NK-92 treated with Interleukin-12 subunit alpha and Interleukin-12 subunit beta, amount 100 ng/mL, for 24 hours (cell line): ENCODE measurements at regions not wholly inside any gene's neighbourhood (a gene's known extent, or its start where the extent isn't known, plus 50 kb on each side); places are given as distances from the start of the nearest gene placed in this dataset.
"Not testable (repeated sequence)": the region's sequence is repeated elsewhere in the genome, so short reads cannot be mapped to it uniquely, and the experiment has no call there.

Experiments used
- DNase-seq: peaks from one replicate; lab custom pipeline; 2025; lab: John Stamatoyannopoulos, UW

- no peak for DNase-seq
These were observed 155.1 kb upstream of the FSHR start for GRCh38 chr2:49309461-49309860.

- no peak for DNase-seq
These were observed 152.6 kb upstream of the FSHR start for GRCh38 chr2:49306925-49307324.

GRCh38 chr2:49298693-49299092 is 144.4 kb upstream of the FSHR start:
- DNase-seq = not testable (repeated sequence)

- no peak for DNase-seq
These were observed 143.9 kb upstream of the FSHR start for GRCh38 chr2:49298230-49298629.

GRCh38 chr2:49296107-49296867 is 142.0 kb upstream of the FSHR start:
- no peak for DNase-seq

GRCh38 chr2:49294225-49294624 is 139.9 kb upstream of the FSHR start:
- no peak for DNase-seq

GRCh38 chr2:49291619-49292018 is 137.3 kb upstream of the FSHR start:
- DNase-seq = no peak

GRCh38 chr2:49289711-49290110 is 135.4 kb upstream of the FSHR start:
- no peak for DNase-seq

GRCh38 chr2:49288902-49289700 is 134.8 kb upstream of the FSHR start:
- no peak for DNase-seq

- no peak for DNase-seq
These were observed 133.9 kb upstream of the FSHR start for GRCh38 chr2:49288113-49288705.

- no peak for DNase-seq
These were observed 132.4 kb upstream of the FSHR start for GRCh38 chr2:49286726-49287125.

- no peak for DNase-seq
These were observed 131.7 kb upstream of the FSHR start for GRCh38 chr2:49286045-49286444.

- no peak for DNase-seq
These were observed 124.2 kb upstream of the FSHR start for GRCh38 chr2:49278561-49278960.

- DNase-seq = no peak
These were observed 123.8 kb upstream of the FSHR start for GRCh38 chr2:49278141-49278540.

- no peak for DNase-seq
These were observed 116.8 kb upstream of the FSHR start for GRCh38 chr2:49271060-49271606.

- DNase-seq = no peak
These were observed 115.8 kb upstream of the FSHR start for GRCh38 chr2:49270091-49270490.

GRCh38 chr2:49265471-49265870 is 111.2 kb upstream of the FSHR start:
- no peak for DNase-seq

- no peak for DNase-seq
These were observed 108.7 kb upstream of the FSHR start for GRCh38 chr2:49262801-49263560.

GRCh38 chr2:49261781-49262180 is 107.5 kb upstream of the FSHR start:
- no peak for DNase-seq

- DNase-seq = no peak
These were observed 106.7 kb upstream of the FSHR start for GRCh38 chr2:49260979-49261538.

- no peak for DNase-seq
These were observed 105.6 kb upstream of the FSHR start for GRCh38 chr2:49259926-49260325.
